Stomach (tissue), 8 donors: ENCODE measurements at regions not wholly inside any gene's neighbourhood (a gene's known extent, or its start where the extent isn't known, plus 50 kb on each side); places are given as distances from the start of the nearest gene placed in this dataset.
A peak's percentile ranks its signal among the peaks of the same experiment; 100 is the strongest.

Experiments
- DNase-seq, 2 donors: peaks; one replicate each; pipeline versions ENCODE4 v3.0.0 to v3.0.0-alpha.2; 2013 to 2019
- H3K27ac ChIP-seq, 5 donors: fragments of 200-600 bp in 4 of 5; sonication (generic) in 4 of 5; one replicate each; pipeline ENCODE4 v1.5.1; 2013 to 2019; ENCODE audit warnings: mild to moderate bottlenecking in 1 of 5, moderate library complexity in 1 of 5
- H3K27me3 ChIP-seq, 3 donors: fragments of 200-600 bp; sonication (generic); one replicate each; pipeline ENCODE4 v1.5.1; 2017 to 2019; ENCODE audit warnings: mixed run types in 1 of 3
- H3K36me3 ChIP-seq, 4 donors: fragments of 200-600 bp; sonication (generic); 1 replicate in 3 of 4; 2 replicates in 1 of 4; pipeline ENCODE4 v1.5.1; 2016 to 2019
- H3K4me1 ChIP-seq, 4 donors: fragments of 200-600 bp; sonication (generic); one replicate each; pipeline ENCODE4 v1.5.1; 2016 to 2019
- H3K4me3 ChIP-seq, 4 donors: fragments of 200-600 bp; sonication (generic) in 3 of 4; one replicate each; pipeline ENCODE4 v1.5.1; 2016 to 2019; ENCODE audit warnings: mild to moderate bottlenecking in 1 of 4
- H3K9me3 ChIP-seq, 4 donors: fragments of 200-600 bp; sonication (generic); one replicate each; pipeline ENCODE4 v1.5.1; 2016 to 2019
- CTCF ChIP-seq, 7 experiments: fragments of 450-650 bp in 4 of 7; fragments of 200-600 bp in 3 of 7; sonication (generic) in 3 of 7; IDR thresholded peaks; one replicate each; pipeline ENCODE4 v1.5.1; 2016 to 2019; ENCODE audit warnings: antibody characterized with exemption in 7 of 7, control low read depth in 2 of 7, mild to moderate bottlenecking in 1 of 7
- EP300 ChIP-seq: sonication (generic); formaldehyde crosslinking; IDR thresholded peaks from one replicate; pipeline ENCODE4 v1.6.1; 2017; ENCODE audit warnings: antibody characterized with exemption
- POLR2A ChIP-seq, 4 donors: fragments of 450-650 bp; IDR thresholded peaks; one replicate each; pipeline ENCODE4 v1.6.1; 2016; ENCODE audit warnings: antibody characterized with exemption in 4 of 4, control low read depth in 2 of 4, mild to moderate bottlenecking in 1 of 4, moderate library complexity in 1 of 4
- POLR2AphosphoS5 ChIP-seq, 3 donors: sonication (generic); formaldehyde crosslinking; IDR thresholded peaks; one replicate each; pipeline ENCODE4 v1.6.1; 2016; ENCODE audit warnings: antibody characterized with exemption in 3 of 3
- WGBS, 5 donors: extraction: QIAGEN DNeasy Blood & Tissue Kit in 3 of 5; methylation state at CpG; one replicate each; pipeline versions ENCODE4 v1.1.5 to v1.1.7; 2013 to 2018; 5-methylcytosine and 5-hydroxymethylcytosine counted together
- intact Hi-C: fragments of 100-400 bp; cut with DNase I; formaldehyde crosslinking; loops from one replicate; pipeline ENCODE4 v1.15.1; 2023; ENCODE audit warnings: low total_unique reads
- donor health status: healthy with polysubstance abuse.
- donor health status: Bipolar disorder and iron deficiency.
- donor health status: healthy.

- H3K27me3 ChIP-seq: no peaks in the 10 kb centered on the region
- H3K27ac ChIP-seq: peak overlapping the region in 3 of 5 donors; percentile 6 to 83 (median 75)
- no peak overlapping the region for H3K4me3 ChIP-seq
- no peak for TF ChIP-seq POLR2A (IDR thresholded peaks at IDR 0.05)
- no peak for TF ChIP-seq CTCF (IDR thresholded peaks at IDR 0.05)
- TF ChIP-seq POLR2AphosphoS5 (IDR thresholded peaks at IDR 0.05): no peak
- no peak for TF ChIP-seq EP300
- no peak for DNase-seq
- intact Hi-C loops: no loop called here
- H3K9me3 ChIP-seq: no peaks in the 10 kb centered on the region
- H3K36me3 ChIP-seq: no peaks in the 10 kb centered on the region
- 52 to 95% (median 79%) methylated on average over 1 of the region's 1 CpG for WGBS, 5 donors
- peaks cover 15 to 35% (median 25%) of the 10 kb centered on the region in 4 donors for H3K4me1 ChIP-seq
Observed at GRCh38 chr13:44292545-44292944, 81.1 kb upstream of the SERP2 start.

GRCh38 chr13:44293374-44293773, 80.2 kb upstream of the SERP2 start:
- Histone ChIP-seq H3K27me3 (no peaks in the 10 kb centered on the region), H3K9me3 (no peaks in the 10 kb centered on the region), H3K27ac (peak overlapping the region in 4 of 5 donors; percentile 6 to 83 (median 70)), H3K36me3 (no peaks in the 10 kb centered on the region), H3K4me1 (peaks cover 7 to 32% (median 18%) of the 10 kb centered on the region in 4 donors), H3K4me3 (no peak overlapping the region)
- WGBS, 5 donors: 71 to 87% (median 82%) methylated on average over 5 of the region's 5 CpGs
- intact Hi-C loops: no loop called here
- no peak for TF ChIP-seq CTCF (IDR thresholded peaks at IDR 0.05)
- no peak for TF ChIP-seq POLR2A (IDR thresholded peaks at IDR 0.05)
- DNase-seq: no peak

GRCh38 chr13:44293908-44294735, 79.5 kb upstream of the SERP2 start:
- H3K27ac ChIP-seq: peak overlapping the region in 4 of 5 donors; percentile 6 to 83 (median 70)
- H3K36me3 ChIP-seq: no peaks in the 10 kb centered on the region
- no peaks in the 10 kb centered on the region for H3K27me3 ChIP-seq
- intact Hi-C loops: no loop called here
- peak in 1 of 3 donors; percentile 70 for TF ChIP-seq POLR2AphosphoS5 (IDR thresholded peaks at IDR 0.05)
- TF ChIP-seq CTCF (IDR thresholded peaks at IDR 0.05): no peak
- no peak for TF ChIP-seq EP300
- TF ChIP-seq POLR2A (IDR thresholded peaks at IDR 0.05): no peak
- H3K4me1 ChIP-seq: peaks cover 0 to 25% (median 11%) of the 10 kb centered on the region in 4 donors
- peak in 1 of 2 donors; percentile 69 for DNase-seq
- WGBS, 5 donors: 52 to 69% (median 58%) methylated on average over 3 of the region's 3 CpGs
- no peak overlapping the region for H3K4me3 ChIP-seq
- H3K9me3 ChIP-seq: no peaks in the 10 kb centered on the region

- no peak for TF ChIP-seq POLR2AphosphoS5 (IDR thresholded peaks at IDR 0.05)
- no peak for TF ChIP-seq EP300
- no peak for TF ChIP-seq POLR2A (IDR thresholded peaks at IDR 0.05)
- TF ChIP-seq CTCF (IDR thresholded peaks at IDR 0.05): no peak
- 76 to 100% (median 100%) methylated on average over 1 of the region's 1 CpG for WGBS, 5 donors
Observed at GRCh38 chr13:44294876-44295275, 78.7 kb upstream of the SERP2 start.

More at GRCh38 chr13:44294876-44295275, 78.7 kb upstream of the SERP2 start:
- Histone ChIP-seq H3K9me3 (no peaks in the 10 kb centered on the region), H3K27me3 (no peaks in the 10 kb centered on the region), H3K36me3 (no peaks in the 10 kb centered on the region), H3K4me3 (no peak overlapping the region), H3K27ac (peak overlapping the region in 2 of 5 donors; percentile 75 to 83), H3K4me1 (peaks cover 0 to 32% (median 12%) of the 10 kb centered on the region in 4 donors)
- intact Hi-C loops: no loop called here
- DNase-seq: no peak
